CD14-positive monocyte (primary cell): ENCODE measurements at regions not wholly inside any gene's neighbourhood (a gene's known extent, or its start where the extent isn't known, plus 50 kb on each side); places are given as distances from the start of the nearest gene placed in this dataset.

ENCODE experiments used
- DNase-seq, 3 donors: peaks; one replicate each; pipeline ENCODE4 v3.0.0-alpha.2; 2011 to 2022
- H2AFZ ChIP-seq: 2 replicates; pipeline ENCODE4 v1.6.0; 2012; ENCODE audit warnings: mild to moderate bottlenecking, low read depth, low read length, inconsistent platforms; ENCODE audit not compliant: insufficient read depth, poor library complexity, severe bottlenecking
- H3K27ac ChIP-seq, 2 donors: 1 replicate in 1 of 2; 2 replicates in 1 of 2; pipeline ENCODE4 v1.5.1; 2012 to 2013; ENCODE audit warnings: low read length in 2 of 2, control low read depth in 1 of 2, inconsistent platforms in 1 of 2, low read depth in 1 of 2, mild to moderate bottlenecking in 1 of 2
- H3K27me3 ChIP-seq, 2 donors: one replicate each; pipeline versions ENCODE4 v1.6.0 to v1.6.1; 2011 to 2013; ENCODE audit warnings: low read length in 2 of 2; ENCODE audit not compliant: control insufficient read depth in 2 of 2, insufficient read depth in 2 of 2
- H3K36me3 ChIP-seq, 2 donors: replicated peaks in 1 of 2; 1 replicate in 1 of 2; 2 replicates in 1 of 2; pipeline versions ENCODE4 v1.5.1 to v1.6.1; 2012 to 2013; ENCODE audit warnings: low read length in 2 of 2, control low read depth in 1 of 2, inconsistent platforms in 1 of 2, mild to moderate bottlenecking in 1 of 2; ENCODE audit not compliant: insufficient read depth in 2 of 2, control insufficient read depth in 1 of 2
- H3K4me1 ChIP-seq, 2 donors: 1 replicate in 1 of 2; 2 replicates in 1 of 2; pipeline versions ENCODE4 v1.5.1 to v1.6.1; 2012 to 2013; ENCODE audit warnings: low read length in 2 of 2, control low read depth in 1 of 2, inconsistent platforms in 1 of 2, mild to moderate bottlenecking in 1 of 2, moderate library complexity in 1 of 2; ENCODE audit not compliant: insufficient read depth in 2 of 2, control insufficient read depth in 1 of 2
- H3K4me2 ChIP-seq: replicated peaks from 2 replicates; pipeline ENCODE3; 2012; ENCODE audit warnings: low read length, moderate library complexity, mild to moderate bottlenecking; ENCODE audit not compliant: poor library complexity, severe bottlenecking; ENCODE audit errors: extremely low read depth
- H3K4me3 ChIP-seq, 3 experiments: fragments of 200-600 bp in 1 of 3; sonication (generic) in 1 of 3; replicated peaks in 1 of 3; 1 replicate in 2 of 3; 2 replicates in 1 of 3; pipeline ENCODE4 v1.5.1; 2011 to 2013; ENCODE audit warnings: low read length in 3 of 3, mild to moderate bottlenecking in 3 of 3, control low read depth in 2 of 3, low read depth in 2 of 3, inconsistent platforms in 1 of 3, moderate library complexity in 1 of 3
- H3K79me2 ChIP-seq: 2 replicates; pipeline ENCODE4 v1.6.0; 2012; ENCODE audit warnings: mild to moderate bottlenecking, control low read depth, inconsistent platforms, low read length, moderate library complexity; ENCODE audit not compliant: insufficient read depth
- H3K9ac ChIP-seq: 2 replicates; pipeline ENCODE4 v1.6.0; 2017; ENCODE audit warnings: low read length, mild to moderate bottlenecking; ENCODE audit not compliant: insufficient read depth, poor library complexity, severe bottlenecking
- H3K9me3 ChIP-seq, 2 donors: replicated peaks in 1 of 2; 1 replicate in 1 of 2; 2 replicates in 1 of 2; pipeline versions ENCODE4 v1.5.1 to v1.6.1; 2012 to 2013; ENCODE audit warnings: low read length in 2 of 2, control low read depth in 1 of 2; ENCODE audit not compliant: control insufficient read depth in 1 of 2, insufficient read depth in 1 of 2
- H4K20me1 ChIP-seq: 2 replicates; pipeline ENCODE4 v1.6.0; 2012; ENCODE audit warnings: mild to moderate bottlenecking, low read length, control low read depth, moderate library complexity; ENCODE audit not compliant: insufficient read depth
- H3K27ac Mint-ChIP-seq, 7 donors: one replicate each; pipeline ENCODE4 v1.8.0; 2020; ENCODE audit warnings: mild to moderate bottlenecking in 7 of 7, mixed read lengths in 7 of 7, moderate library complexity in 6 of 7, inconsistent platforms in 2 of 7
- H3K27me3 Mint-ChIP-seq, 3 donors: one replicate each; pipeline ENCODE4 v1.8.0; 2021 to 2022; ENCODE audit warnings: low read depth in 3 of 3, mild to moderate bottlenecking in 3 of 3, mixed read lengths in 3 of 3, moderate library complexity in 3 of 3, inconsistent platforms in 1 of 3
- H3K36me3 Mint-ChIP-seq, 2 donors: one replicate each; pipeline ENCODE4 v1.8.0; 2020; ENCODE audit warnings: mixed read lengths in 2 of 2, inconsistent platforms in 1 of 2, mild to moderate bottlenecking in 1 of 2
- H3K4me1 Mint-ChIP-seq: one replicate; pipeline ENCODE4 v1.8.0; 2020; ENCODE audit warnings: mild to moderate bottlenecking, mixed read lengths
- H3K4me3 Mint-ChIP-seq, 2 donors: one replicate each; pipeline ENCODE4 v1.8.0; 2020; ENCODE audit warnings: mild to moderate bottlenecking in 2 of 2, mixed read lengths in 2 of 2, moderate library complexity in 1 of 2
- H3K9me3 Mint-ChIP-seq, 7 donors: one replicate each; pipeline ENCODE4 v1.8.0; 2020 to 2022; ENCODE audit warnings: mixed read lengths in 7 of 7, mild to moderate bottlenecking in 6 of 7, moderate library complexity in 6 of 7, inconsistent platforms in 2 of 7
- CTCF ChIP-seq: fragments of 200-600 bp; IDR thresholded peaks from one replicate; pipeline ENCODE4 v1.8.0; 2022; ENCODE audit warnings: antibody characterized with exemption, mild to moderate bottlenecking
- WGBS: methylation state at CpG from one replicate; pipeline ENCODE4 v1.1.5; 2013; ENCODE audit warnings: missing lambda C conversion rate; ENCODE audit not compliant: insufficient coverage; 5-methylcytosine and 5-hydroxymethylcytosine counted together
- intact Hi-C, 2 donors: fragments of 100-400 bp; cut with micrococcal nuclease; formaldehyde crosslinking; loops; one replicate each; pipeline versions ENCODE4 v1.15.0 to v1.15.1; 2023

GRCh38 chr6:104625536-104625935 lies 234.2 kb downstream of the HACE1 start:
- intact Hi-C loops: no loop called here
- Mint-ChIP-seq H3K27ac (no peak overlapping the region), H3K4me1 (peaks cover 14% of the 10 kb centered on the region), H3K9me3 (no peaks in the 10 kb centered on the region), H3K36me3 (no peaks in the 10 kb centered on the region), H3K27me3 (peaks cover 0 to 2% (median 1%) of the 10 kb centered on the region in 3 donors), H3K4me3 (no peak overlapping the region)
- H3K36me3 ChIP-seq: no peaks in the 10 kb centered on the region
- no peaks in the 10 kb centered on the region for H3K9me3 ChIP-seq
- no peak for TF ChIP-seq CTCF
- H3K79me2 ChIP-seq: no peaks in the 10 kb centered on the region
- H3K4me3 ChIP-seq: no peak overlapping the region
- no peaks in the 10 kb centered on the region for H3K4me1 ChIP-seq
- H3K9ac ChIP-seq: no peak overlapping the region
- no peak overlapping the region for H3K27ac ChIP-seq
- 100% methylated on average over 2 of the region's 5 CpGs for WGBS
- no peak overlapping the region for H2AFZ ChIP-seq
- H4K20me1 ChIP-seq: no peaks in the 10 kb centered on the region
- DNase-seq: no peak
- no peak overlapping the region for H3K4me2 ChIP-seq
- H3K27me3 ChIP-seq: no peaks in the 10 kb centered on the region

GRCh38 chr6:104623052-104623690 lies 236.5 kb downstream of the HACE1 start:
- Histone ChIP-seq H2AFZ (no peak overlapping the region), H3K4me3 (no peak overlapping the region), H3K4me2 (no peak overlapping the region), H3K27ac (no peak overlapping the region), H4K20me1 (no peaks in the 10 kb centered on the region), H3K27me3 (no peaks in the 10 kb centered on the region), H3K9ac (no peak overlapping the region), H3K4me1 (no peaks in the 10 kb centered on the region), H3K79me2 (no peaks in the 10 kb centered on the region), H3K36me3 (no peaks in the 10 kb centered on the region), H3K9me3 (no peaks in the 10 kb centered on the region)
- Mint-ChIP-seq H3K4me3 (peak overlapping the region in 1 of 2 donors; percentile 13), H3K9me3 (no peaks in the 10 kb centered on the region), H3K27me3 (peaks cover 0 to 2% (median 0%) of the 10 kb centered on the region in 3 donors), H3K4me1 (peaks cover 14% of the 10 kb centered on the region), H3K36me3 (no peaks in the 10 kb centered on the region), H3K27ac (no peak overlapping the region)
- intact Hi-C loops: no loop called here
- no peak for DNase-seq
- 62% methylated on average over 6 of the region's 9 CpGs for WGBS
- no peak for TF ChIP-seq CTCF
